Activated T-helper 2 cell treated with anti-CD3 and anti-CD28 coated beads, Interferon-gamma antibody, Interleukin-2, Interleukin-4, amounts not matched to agents 10 μg/mL and 5 μg/mL and 100 μg/mL, durations not matched to agents 14 hours and 24 hours and 36 hours (primary cell): ENCODE measurements at regions not wholly inside any gene's neighbourhood (a gene's known extent, or its start where the extent isn't known, plus 50 kb on each side); places are given as distances from the start of the nearest gene placed in this dataset.

ENCODE experiments used
- DNase-seq: peaks from one replicate; pipeline ENCODE4 v3.0.0; 2021; ENCODE audit warnings: low spot score
- H3K27ac Mint-ChIP-seq: one replicate; pipeline ENCODE4 v1.8.0; 2021; ENCODE audit warnings: mixed read lengths
- H3K27me3 Mint-ChIP-seq: one replicate; pipeline ENCODE4 v1.8.0; 2021; ENCODE audit warnings: low read depth, mixed read lengths
- H3K36me3 Mint-ChIP-seq: one replicate; pipeline ENCODE4 v1.8.0; 2021; ENCODE audit warnings: low read depth, mixed read lengths
- H3K4me1 Mint-ChIP-seq: one replicate; pipeline ENCODE4 v1.8.0; 2021; ENCODE audit warnings: low read depth, mixed read lengths
- H3K4me3 Mint-ChIP-seq: one replicate; pipeline ENCODE4 v1.8.0; 2021; ENCODE audit warnings: low read depth, mild to moderate bottlenecking, moderate library complexity, mixed read lengths
- H3K9me3 Mint-ChIP-seq: one replicate; pipeline ENCODE4 v1.8.0; 2021; ENCODE audit warnings: mixed read lengths
- intact Hi-C: fragments of 100-400 bp; cut with micrococcal nuclease; formaldehyde crosslinking; loops from one replicate; pipeline ENCODE4 v1.15.1; 2023

DNA sequence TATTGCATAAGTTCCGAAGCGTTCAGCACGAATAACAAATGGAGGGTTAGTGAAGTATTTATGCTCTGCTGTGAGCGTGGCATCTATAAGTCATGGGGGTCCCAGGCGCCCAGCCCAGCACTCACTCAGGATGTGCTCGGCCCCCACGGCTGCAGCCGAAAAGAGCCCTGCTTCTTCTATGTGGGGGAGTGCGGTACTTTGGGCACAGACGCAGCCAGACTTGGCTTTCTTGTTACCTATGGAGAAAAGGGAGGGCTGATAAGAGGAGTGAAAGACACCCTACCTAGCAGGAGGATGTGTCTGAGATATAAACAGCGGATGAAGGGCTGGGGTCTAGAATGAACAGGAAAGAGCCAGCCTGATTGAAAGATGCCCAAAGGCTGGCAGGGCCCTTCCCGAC lies 51.4 kb downstream of the MRPL36 start:
- Mint-ChIP-seq H3K9me3 (no peaks in the 10 kb centered on the region), H3K4me3 (no peak overlapping the region), H3K27ac (no peak overlapping the region), H3K36me3 (no peaks in the 10 kb centered on the region), H3K4me1 (no peaks in the 10 kb centered on the region), H3K27me3 (no peaks in the 10 kb centered on the region)
- intact Hi-C loops, result no loop called here
- DNase-seq, result no peak

DNA sequence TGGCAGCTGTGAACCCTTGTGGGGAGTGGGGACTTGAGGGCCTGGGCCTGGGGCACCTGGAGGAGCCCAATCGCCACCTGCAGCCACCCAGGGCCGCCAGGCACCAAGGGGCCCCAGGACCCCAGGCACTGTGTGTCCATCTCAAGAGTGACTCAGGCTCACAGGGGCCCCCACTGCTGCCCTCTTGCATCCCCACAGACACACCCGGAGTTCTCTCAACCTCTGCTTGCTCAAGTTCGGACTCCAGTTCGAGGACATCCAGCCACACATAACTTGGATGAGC lies 51.9 kb downstream of the MRPL36 start:
- no peaks in the 10 kb centered on the region for H3K27me3 Mint-ChIP-seq

DNA sequence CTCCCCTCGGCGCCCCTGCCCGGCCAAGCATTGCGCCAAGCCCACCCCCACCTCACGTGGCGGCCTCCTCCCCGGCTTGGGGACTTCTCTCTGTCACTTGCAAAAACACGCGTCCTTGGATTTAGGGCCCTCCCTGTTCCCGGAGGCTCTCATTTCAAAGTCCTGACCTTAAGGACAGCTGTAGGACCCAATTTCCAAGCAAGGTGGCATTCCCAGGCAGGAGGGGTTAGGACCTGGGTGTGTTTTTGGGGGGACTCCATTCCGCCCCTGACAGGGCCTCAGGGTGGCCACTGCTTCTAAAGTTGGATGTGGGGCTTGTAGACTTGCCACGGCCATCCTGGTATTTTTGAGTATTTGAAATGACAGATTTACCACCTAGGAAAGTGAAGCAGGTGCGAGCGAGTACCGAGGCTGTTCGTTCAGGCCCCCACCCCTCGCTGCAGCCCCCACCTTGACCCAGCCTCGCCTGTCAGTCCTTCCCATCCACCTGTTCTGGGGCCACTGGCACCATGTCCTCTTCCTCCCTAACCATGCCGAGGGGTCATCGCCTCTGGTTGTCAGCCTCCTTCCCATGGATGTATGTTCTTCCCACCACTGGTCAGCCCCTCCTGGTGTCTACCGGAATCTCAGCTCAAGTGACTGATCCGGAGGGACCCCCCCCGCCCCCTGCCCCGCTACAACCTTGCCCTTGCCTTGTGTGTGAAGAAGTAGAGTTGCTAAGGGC lies 52.4 kb downstream of the MRPL36 start:
- Mint-ChIP-seq H3K4me1 (no peaks in the 10 kb centered on the region), H3K9me3 (no peaks in the 10 kb centered on the region), H3K36me3 (no peaks in the 10 kb centered on the region), H3K27ac (no peak overlapping the region), H3K4me3 (no peak overlapping the region), H3K27me3 (peaks cover 2% of the 10 kb centered on the region)
- intact Hi-C loops, result no loop called here
- DNase-seq, result no peak

More for the DNA sequence above, 51.9 kb downstream of the MRPL36 start:
- no peak overlapping the region for H3K4me3 Mint-ChIP-seq
- H3K36me3 Mint-ChIP-seq, result no peaks in the 10 kb centered on the region
- H3K27ac Mint-ChIP-seq, result no peak overlapping the region
- no peaks in the 10 kb centered on the region for H3K4me1 Mint-ChIP-seq
- intact Hi-C loops, result no loop called here
- DNase-seq, result no peak
- no peaks in the 10 kb centered on the region for H3K9me3 Mint-ChIP-seq

DNA sequence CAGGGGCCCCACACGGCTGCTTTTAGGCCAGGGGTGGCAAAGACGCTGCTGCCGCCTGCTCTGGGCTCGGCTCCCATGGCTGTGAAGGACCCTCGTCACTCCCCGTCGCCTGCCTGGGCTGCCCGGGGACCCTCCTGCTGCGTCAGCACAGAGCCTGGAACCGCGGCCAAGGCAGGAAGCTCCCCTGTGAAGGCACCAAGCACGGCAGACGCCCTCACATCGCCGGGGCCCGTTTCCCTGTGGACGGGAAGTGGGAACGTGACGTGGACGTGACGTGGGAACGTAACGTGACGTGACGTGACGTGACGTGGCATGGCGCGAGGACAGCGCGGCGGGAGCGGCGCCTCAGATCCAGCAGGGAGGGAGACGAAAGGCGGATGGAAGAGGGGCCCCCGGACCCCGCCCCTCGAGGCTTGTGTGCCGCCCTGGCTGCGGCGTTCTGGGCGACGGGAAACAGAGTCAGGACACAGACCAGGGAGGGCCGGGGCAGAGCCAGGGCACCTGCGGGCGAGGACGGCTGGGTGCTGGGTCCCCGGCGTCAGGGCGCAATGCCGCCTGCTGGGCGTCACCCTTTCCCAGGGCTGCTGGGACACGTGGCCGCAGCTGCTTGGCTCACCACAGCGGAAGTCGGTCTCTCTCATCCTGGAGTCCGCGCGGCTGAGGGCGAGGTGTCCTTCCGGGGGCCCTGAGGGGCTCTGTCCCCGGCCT lies 53.1 kb downstream of the MRPL36 start:
- Mint-ChIP-seq H3K4me1 (no peaks in the 10 kb centered on the region), H3K27me3 (peaks cover 4% of the 10 kb centered on the region), H3K27ac (no peak overlapping the region), H3K36me3 (no peaks in the 10 kb centered on the region), H3K4me3 (no peak overlapping the region), H3K9me3 (no peaks in the 10 kb centered on the region)
- intact Hi-C loops, result no loop called here
- no peak for DNase-seq

DNA sequence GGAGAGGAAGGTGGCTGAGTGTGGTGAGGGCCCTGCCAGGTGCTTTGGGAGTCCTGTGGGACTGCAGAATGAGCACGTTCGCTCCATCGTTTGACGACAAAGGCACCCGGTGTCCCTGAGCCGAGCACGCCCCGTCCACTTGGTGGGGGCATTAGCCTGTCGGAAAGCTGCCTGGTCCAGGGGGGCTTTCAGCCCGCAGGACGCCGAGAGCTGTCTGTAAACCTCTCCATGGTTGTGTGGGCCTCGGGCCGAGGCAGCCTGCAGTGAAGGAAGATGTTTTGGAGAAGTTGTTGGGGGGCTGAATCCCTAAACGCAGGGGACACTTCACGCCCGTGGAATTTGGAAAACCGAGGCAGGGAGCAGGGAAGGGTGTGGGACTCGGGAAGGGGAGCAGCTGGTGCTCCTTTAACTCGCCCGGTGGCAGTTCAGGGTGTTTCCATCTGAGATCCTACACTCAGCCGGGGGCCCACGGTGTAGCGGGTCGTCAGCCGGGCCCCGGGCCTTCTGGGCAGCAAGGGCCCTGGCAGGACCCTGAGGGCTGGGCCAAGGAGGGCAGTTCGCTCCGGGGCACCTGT lies 53.8 kb downstream of the MRPL36 start:
- no peak for DNase-seq
- no peak overlapping the region for H3K27ac Mint-ChIP-seq
- H3K4me3 Mint-ChIP-seq, result no peak overlapping the region
- intact Hi-C loops, result no loop called here
- no peaks in the 10 kb centered on the region for H3K4me1 Mint-ChIP-seq
- peaks cover 3% of the 10 kb centered on the region for H3K9me3 Mint-ChIP-seq
- H3K36me3 Mint-ChIP-seq, result no peaks in the 10 kb centered on the region
- peaks cover 7% of the 10 kb centered on the region for H3K27me3 Mint-ChIP-seq

DNA sequence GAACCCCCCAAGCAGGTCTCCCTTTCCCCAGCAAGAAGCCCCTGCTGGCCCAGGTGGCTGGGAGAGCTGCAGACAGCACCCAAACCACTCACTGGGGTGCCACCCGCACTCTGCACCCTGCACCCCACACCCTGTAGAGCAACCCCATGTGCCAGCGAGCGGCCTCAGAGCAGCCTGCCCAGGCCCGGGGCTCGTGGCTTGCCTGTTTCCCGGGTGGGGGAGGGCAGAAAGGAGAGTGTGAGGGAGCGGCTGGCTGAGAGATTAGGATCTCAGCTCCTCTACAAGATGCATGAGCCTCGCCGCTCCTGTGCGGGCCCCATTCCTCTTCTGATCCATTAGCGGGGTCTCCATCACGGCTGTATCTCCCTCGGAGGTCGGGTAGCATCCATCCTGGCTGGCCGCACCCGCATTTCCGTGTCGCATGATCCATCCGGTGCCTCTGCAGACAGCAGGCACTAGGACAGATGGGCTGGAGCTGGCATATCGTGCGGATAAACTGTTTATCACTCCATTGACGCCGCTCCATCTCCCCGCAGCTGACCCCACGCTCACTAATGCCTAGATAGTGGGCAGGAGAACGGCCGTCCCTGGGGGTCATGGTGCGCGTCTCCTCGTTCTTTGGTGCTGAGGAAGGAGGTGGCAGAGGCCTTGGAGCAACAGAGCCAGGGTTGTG lies 54.4 kb downstream of the MRPL36 start:
- Mint-ChIP-seq H3K4me1 (no peaks in the 10 kb centered on the region), H3K4me3 (no peak overlapping the region), H3K27ac (no peak overlapping the region), H3K27me3 (peaks cover 10% of the 10 kb centered on the region), H3K9me3 (peaks cover 5% of the 10 kb centered on the region), H3K36me3 (no peaks in the 10 kb centered on the region)
- intact Hi-C loops, result no loop called here
- DNase-seq, result no peak

DNA sequence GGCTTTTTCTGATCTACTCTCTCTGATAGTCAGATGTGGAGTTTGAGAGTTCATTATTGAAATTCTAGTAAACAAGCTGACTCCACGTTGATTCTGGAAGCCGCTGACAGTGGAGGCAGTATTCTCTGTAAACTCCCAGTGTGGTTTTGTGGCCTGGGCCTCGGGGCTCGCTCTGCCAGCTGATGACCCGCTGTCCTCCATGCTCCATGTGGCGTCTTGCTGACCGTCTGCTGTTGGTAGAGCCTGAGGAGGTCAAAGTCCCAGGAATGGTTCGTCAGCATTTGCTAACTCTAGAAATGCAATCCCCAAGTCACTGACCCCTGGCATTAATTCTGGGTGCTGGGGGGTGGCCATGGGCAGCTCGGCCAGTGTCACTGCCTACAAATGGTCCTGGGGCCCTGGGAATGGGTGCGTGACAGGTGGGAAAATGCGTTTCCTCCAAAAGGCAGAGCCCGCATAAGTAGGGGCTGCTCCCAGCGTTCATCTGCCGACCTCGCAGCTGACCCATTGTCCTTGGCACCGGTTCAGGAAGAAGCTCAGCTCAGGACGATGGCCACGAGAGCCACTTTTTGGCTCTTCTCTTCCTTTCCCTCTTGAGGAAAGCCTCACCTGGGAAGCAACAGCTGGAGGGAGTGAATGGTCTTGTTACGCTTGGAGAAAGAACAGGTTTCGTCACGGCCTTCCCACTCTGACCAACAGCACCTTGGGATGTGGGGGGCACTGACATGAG lies 55.1 kb downstream of the MRPL36 start:
- Mint-ChIP-seq H3K36me3 (no peaks in the 10 kb centered on the region), H3K4me1 (no peaks in the 10 kb centered on the region), H3K27me3 (peaks cover 16% of the 10 kb centered on the region), H3K9me3 (peaks cover 9% of the 10 kb centered on the region), H3K27ac (no peak overlapping the region), H3K4me3 (no peak overlapping the region)
- DNase-seq, result no peak
- intact Hi-C loops, result no loop called here

DNA sequence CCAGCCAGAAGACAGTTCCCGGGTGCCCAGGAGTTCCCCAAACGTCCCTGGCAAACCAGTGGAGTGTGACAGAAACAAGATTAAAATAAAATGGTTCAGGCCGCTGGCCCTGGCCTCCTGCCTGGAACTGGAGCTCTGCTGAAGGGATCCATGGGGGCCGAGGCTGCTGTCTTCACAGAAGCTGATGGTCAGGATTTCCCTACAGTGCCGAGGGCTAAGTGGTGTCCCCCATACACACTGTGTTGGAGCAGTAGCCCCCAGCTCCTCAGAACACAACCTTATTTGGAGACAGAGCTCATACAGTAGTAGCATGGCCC lies 55.9 kb downstream of the MRPL36 start:
- no peaks in the 10 kb centered on the region for H3K4me1 Mint-ChIP-seq
- peaks cover 9% of the 10 kb centered on the region for H3K9me3 Mint-ChIP-seq
- intact Hi-C loops, result no loop called here
- DNase-seq, result no peak
- no peak overlapping the region for H3K4me3 Mint-ChIP-seq
- peaks cover 23% of the 10 kb centered on the region for H3K27me3 Mint-ChIP-seq
- no peaks in the 10 kb centered on the region for H3K36me3 Mint-ChIP-seq
- H3K27ac Mint-ChIP-seq, result no peak overlapping the region

DNA sequence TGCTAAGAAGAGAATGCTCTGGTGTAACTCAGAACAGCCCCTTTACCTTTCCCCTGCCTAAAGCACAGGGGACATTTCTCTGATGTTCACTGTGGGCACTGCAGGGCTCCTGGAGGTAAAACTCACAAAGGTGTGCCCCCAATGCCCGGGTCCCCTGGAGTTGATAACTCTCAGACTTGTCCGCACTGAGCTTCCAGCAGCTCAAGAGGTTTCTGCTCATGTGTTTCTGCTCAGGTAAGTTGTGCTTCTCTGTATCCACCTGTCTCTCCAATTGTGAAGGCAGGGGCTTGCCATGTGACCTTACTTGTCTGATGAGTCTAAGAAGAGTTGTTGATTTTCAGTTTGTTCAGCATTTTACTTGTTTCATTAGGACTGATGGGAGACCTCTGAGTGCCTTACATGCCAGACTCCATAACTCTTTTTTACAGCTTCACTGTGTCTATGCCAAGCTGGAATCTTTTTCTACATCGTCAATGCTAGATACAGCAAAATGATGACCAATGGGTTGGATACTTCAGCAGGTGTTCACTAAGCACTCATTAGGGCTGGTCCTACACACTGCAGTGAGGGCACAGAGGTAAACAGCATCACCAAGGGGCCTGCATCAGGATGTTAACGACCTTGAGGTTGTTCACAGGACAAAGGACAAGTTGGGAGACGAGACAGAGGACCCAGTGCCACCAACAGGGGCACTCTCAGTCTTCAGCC lies 56.4 kb downstream of the MRPL36 start:
- H3K27me3 Mint-ChIP-seq, result peaks cover 23% of the 10 kb centered on the region
- intact Hi-C loops, result no loop called here
- H3K27ac Mint-ChIP-seq, result no peak overlapping the region
- no peaks in the 10 kb centered on the region for H3K36me3 Mint-ChIP-seq
- no peak overlapping the region for H3K4me3 Mint-ChIP-seq
- H3K9me3 Mint-ChIP-seq, result peaks cover 9% of the 10 kb centered on the region
- no peaks in the 10 kb centered on the region for H3K4me1 Mint-ChIP-seq
- DNase-seq, result no peak

DNA sequence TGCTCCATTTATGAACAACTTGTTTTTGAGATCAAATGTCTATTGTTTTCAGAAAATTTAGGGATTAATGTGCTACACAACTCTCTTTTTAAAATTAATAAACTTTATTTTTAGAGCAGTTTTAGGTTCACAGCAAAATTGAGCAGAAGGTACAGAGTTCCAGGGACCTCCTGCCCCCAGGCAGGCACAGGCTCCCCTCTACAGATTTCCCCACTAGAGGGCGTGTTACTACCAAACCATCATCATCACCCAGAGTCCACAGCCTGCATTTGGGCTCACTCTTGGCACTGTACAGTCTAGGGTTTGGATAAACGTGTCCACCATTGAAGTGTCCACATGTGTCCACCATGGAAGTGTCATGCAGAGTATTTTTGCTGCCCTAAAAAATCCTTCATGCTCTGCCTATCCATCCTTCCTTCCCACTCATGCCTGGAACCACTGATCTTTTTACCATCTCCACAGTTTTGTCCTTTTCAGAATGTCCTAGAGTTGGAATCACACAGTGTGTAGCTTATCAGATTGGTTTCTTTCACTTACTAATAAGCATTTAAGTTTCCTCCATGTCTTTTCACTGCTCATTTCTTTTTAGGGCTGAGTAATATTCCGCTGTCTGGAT lies 61.7 kb downstream of the MRPL36 start:
- peaks cover 23% of the 10 kb centered on the region for H3K27me3 Mint-ChIP-seq
- intact Hi-C loops, result loop anchor here (5.0 kb wide), 1 partner anchor 284 kb away; no protein-coding TSS in a partner anchor
- no peak overlapping the region for H3K27ac Mint-ChIP-seq
- H3K4me1 Mint-ChIP-seq, result no peaks in the 10 kb centered on the region
- no peak for DNase-seq
- peaks cover 9% of the 10 kb centered on the region for H3K9me3 Mint-ChIP-seq
- H3K4me3 Mint-ChIP-seq, result no peak overlapping the region
- H3K36me3 Mint-ChIP-seq, result no peaks in the 10 kb centered on the region

DNA sequence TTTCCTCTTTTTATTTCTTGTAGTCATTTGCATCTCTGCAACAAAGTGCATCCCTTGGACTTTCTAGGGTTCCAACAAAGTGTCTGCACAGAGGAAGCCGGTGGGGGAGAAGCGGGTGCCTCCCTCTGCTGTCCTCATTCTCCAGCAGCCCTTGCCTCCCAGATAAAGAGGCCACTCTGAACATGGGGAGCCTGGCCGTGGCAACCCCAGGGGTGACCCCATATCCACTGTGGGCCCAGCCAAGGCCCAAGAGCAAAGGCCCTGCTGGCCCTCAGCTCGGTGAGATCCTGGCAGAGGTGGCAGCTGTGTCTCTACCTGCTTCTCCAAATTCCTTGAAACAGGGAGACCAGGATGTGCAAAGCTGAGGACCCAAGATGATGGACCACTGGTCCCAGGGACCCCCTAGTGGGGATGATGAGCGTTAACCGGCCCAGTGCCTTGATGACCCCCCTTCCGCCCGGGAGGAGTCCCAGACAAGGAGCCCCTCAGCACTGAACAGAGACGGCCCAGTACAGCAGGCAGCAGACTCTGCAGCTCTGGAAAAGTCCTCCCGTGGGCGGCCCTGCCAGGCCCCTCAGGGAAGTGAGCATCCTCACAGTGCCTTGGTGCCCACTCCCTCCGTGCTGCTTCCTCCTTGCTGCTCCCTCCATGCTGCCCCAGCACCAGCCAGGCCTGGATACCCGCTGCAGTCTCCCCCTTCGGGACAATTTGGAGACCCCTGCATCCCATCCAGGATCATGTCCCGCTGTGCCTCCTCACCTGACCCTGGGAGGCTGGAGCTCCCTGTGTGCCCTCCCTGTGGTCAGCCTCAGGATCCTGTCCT lies 62.5 kb downstream of the MRPL36 start:
- Mint-ChIP-seq H3K4me3 (no peak overlapping the region), H3K4me1 (no peaks in the 10 kb centered on the region), H3K36me3 (no peaks in the 10 kb centered on the region), H3K27ac (no peak overlapping the region), H3K27me3 (peaks cover 20% of the 10 kb centered on the region), H3K9me3 (peaks cover 9% of the 10 kb centered on the region)
- no peak for DNase-seq
- intact Hi-C loops, result loop anchor here (5.0 kb wide), 1 partner anchor 285 kb away; no protein-coding TSS in a partner anchor
